SK-N-SH (cell line): ENCODE measurements at regions not wholly inside any gene's neighbourhood (a gene's known extent, or its start where the extent isn't known, plus 50 kb on each side); places are given as distances from the start of the nearest gene placed in this dataset.

ENCODE experiments used
- GATA2 ChIP-seq: sonication (generic); formaldehyde crosslinking; IDR thresholded peaks from 2 replicates; pipeline ENCODE4 v1.5.0; 2020; ENCODE audit warnings: mild to moderate bottlenecking, missing genetic modification reagents
- POLR2AphosphoS5 ChIP-seq: IDR thresholded peaks from 2 replicates; pipeline ENCODE4 v1.6.1; 2012; ENCODE audit warnings: low read depth, low read length
- USF2 ChIP-seq: fragments of 150-350 bp; IDR thresholded peaks from 2 replicates; pipeline ENCODE4 v1.6.1; 2017; ENCODE audit warnings: antibody characterized with exemption, low read length, low read depth, borderline replicate concordance
- TF ChIP-seq, protein P1 (sequence below): fragments of 200-600 bp; sonication (generic); IDR thresholded peaks from 2 replicates; pipeline ENCODE4 v1.6.1; 2017; ENCODE audit warnings: antibody characterized with exemption, mild to moderate bottlenecking, moderate library complexity

- TF ChIP-seq, protein P1, sequence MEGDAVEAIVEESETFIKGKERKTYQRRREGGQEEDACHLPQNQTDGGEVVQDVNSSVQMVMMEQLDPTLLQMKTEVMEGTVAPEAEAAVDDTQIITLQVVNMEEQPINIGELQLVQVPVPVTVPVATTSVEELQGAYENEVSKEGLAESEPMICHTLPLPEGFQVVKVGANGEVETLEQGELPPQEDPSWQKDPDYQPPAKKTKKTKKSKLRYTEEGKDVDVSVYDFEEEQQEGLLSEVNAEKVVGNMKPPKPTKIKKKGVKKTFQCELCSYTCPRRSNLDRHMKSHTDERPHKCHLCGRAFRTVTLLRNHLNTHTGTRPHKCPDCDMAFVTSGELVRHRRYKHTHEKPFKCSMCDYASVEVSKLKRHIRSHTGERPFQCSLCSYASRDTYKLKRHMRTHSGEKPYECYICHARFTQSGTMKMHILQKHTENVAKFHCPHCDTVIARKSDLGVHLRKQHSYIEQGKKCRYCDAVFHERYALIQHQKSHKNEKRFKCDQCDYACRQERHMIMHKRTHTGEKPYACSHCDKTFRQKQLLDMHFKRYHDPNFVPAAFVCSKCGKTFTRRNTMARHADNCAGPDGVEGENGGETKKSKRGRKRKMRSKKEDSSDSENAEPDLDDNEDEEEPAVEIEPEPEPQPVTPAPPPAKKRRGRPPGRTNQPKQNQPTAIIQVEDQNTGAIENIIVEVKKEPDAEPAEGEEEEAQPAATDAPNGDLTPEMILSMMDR, result no peak
- TF ChIP-seq GATA2 (no peak), USF2 (no peak), POLR2AphosphoS5 (no peak)
Observed at GRCh38 chr10:106169241-106169640, 995.3 kb downstream of the SORCS1 start.
